ENCODE measurements at regions not wholly inside any gene's neighbourhood (a gene's known extent, or its start where the extent isn't known, plus 50 kb on each side); places are given as distances from the start of the nearest gene placed in this dataset.

DNA sequence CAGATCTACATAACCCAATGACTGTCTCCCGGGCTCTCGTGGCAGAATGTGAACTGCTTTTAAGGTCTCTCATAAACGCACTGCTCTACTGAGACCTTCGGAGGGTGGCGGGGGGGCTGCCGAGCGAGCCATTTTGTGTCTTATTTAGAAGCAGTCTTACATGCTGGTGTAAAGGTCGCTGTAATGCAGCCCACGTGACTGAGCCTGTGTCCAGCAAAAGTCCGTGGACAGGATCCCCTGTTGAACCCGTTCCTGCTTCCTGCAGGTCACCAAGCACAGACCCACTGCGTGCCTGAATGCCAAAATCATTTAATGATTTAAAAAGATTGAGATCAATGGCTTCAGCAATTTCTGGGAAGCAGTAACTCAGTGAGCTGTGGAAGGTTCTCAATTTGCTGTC is 415.9 kb downstream of the BCOR start:
- no peaks in the 10 kb centered on the region for H3K36me3 ChIP-seq (ENCODE audit: insufficient read depth, low read length)
- no peak overlapping the region for H3K4me2 ChIP-seq (ENCODE audit: low read length)
- H3K27ac ChIP-seq (ENCODE audit: low read length): no peak overlapping the region
- no peak overlapping the region for H3K4me3 ChIP-seq (ENCODE audit: low read length)
- TF ChIP-seq TAF1 (IDR thresholded peaks at IDR 0.05; ENCODE audit: low read depth): no peak
- TF ChIP-seq MXI1 (conservative IDR thresholded peaks at IDR 0.05; ENCODE audit: poor library complexity, severe bottlenecking): no peak
- TF ChIP-seq, protein P1, sequence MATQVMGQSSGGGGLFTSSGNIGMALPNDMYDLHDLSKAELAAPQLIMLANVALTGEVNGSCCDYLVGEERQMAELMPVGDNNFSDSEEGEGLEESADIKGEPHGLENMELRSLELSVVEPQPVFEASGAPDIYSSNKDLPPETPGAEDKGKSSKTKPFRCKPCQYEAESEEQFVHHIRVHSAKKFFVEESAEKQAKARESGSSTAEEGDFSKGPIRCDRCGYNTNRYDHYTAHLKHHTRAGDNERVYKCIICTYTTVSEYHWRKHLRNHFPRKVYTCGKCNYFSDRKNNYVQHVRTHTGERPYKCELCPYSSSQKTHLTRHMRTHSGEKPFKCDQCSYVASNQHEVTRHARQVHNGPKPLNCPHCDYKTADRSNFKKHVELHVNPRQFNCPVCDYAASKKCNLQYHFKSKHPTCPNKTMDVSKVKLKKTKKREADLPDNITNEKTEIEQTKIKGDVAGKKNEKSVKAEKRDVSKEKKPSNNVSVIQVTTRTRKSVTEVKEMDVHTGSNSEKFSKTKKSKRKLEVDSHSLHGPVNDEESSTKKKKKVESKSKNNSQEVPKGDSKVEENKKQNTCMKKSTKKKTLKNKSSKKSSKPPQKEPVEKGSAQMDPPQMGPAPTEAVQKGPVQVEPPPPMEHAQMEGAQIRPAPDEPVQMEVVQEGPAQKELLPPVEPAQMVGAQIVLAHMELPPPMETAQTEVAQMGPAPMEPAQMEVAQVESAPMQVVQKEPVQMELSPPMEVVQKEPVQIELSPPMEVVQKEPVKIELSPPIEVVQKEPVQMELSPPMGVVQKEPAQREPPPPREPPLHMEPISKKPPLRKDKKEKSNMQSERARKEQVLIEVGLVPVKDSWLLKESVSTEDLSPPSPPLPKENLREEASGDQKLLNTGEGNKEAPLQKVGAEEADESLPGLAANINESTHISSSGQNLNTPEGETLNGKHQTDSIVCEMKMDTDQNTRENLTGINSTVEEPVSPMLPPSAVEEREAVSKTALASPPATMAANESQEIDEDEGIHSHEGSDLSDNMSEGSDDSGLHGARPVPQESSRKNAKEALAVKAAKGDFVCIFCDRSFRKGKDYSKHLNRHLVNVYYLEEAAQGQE (IDR thresholded peaks at IDR 0.05; ENCODE audit: borderline replicate concordance): no peak
- no peak for TF ChIP-seq POLR2AphosphoS5 (IDR thresholded peaks at IDR 0.05)
- TF ChIP-seq RAD21 (conservative IDR thresholded peaks at IDR 0.05): no peak
- TF ChIP-seq SMC3 (conservative IDR thresholded peaks at IDR 0.05; ENCODE audit: poor library complexity): no peak
- TF ChIP-seq EP300 (conservative IDR thresholded peaks at IDR 0.05; ENCODE audit: poor library complexity, severe bottlenecking): no peak
- TF ChIP-seq, protein P2, sequence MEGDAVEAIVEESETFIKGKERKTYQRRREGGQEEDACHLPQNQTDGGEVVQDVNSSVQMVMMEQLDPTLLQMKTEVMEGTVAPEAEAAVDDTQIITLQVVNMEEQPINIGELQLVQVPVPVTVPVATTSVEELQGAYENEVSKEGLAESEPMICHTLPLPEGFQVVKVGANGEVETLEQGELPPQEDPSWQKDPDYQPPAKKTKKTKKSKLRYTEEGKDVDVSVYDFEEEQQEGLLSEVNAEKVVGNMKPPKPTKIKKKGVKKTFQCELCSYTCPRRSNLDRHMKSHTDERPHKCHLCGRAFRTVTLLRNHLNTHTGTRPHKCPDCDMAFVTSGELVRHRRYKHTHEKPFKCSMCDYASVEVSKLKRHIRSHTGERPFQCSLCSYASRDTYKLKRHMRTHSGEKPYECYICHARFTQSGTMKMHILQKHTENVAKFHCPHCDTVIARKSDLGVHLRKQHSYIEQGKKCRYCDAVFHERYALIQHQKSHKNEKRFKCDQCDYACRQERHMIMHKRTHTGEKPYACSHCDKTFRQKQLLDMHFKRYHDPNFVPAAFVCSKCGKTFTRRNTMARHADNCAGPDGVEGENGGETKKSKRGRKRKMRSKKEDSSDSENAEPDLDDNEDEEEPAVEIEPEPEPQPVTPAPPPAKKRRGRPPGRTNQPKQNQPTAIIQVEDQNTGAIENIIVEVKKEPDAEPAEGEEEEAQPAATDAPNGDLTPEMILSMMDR (IDR thresholded peaks at IDR 0.05; ENCODE audit: poor library complexity, severe bottlenecking): no peak
- no peak for TF ChIP-seq EZH2 (IDR thresholded peaks at IDR 0.05; ENCODE audit: borderline replicate concordance, insufficient read depth, low read length, poor library complexity, severe bottlenecking)
- no peaks in the 10 kb centered on the region for H4K20me1 ChIP-seq (ENCODE audit: insufficient read depth)
- no peaks in the 10 kb centered on the region for H3K27me3 ChIP-seq (ENCODE audit: insufficient read depth, low read depth, low read length)
- no peak overlapping the region for H3K9ac ChIP-seq (ENCODE audit: low read length)
- no peaks in the 10 kb centered on the region for H3F3A ChIP-seq (ENCODE audit: insufficient read depth, low read length, poor library complexity, severe bottlenecking)
- H3K79me2 ChIP-seq (replicated peaks; ENCODE audit: insufficient read depth, low read length): no peaks in the 10 kb centered on the region
- no peak overlapping the region for H2AFZ ChIP-seq (ENCODE audit: low read depth, low read length)
- no peaks in the 10 kb centered on the region for H3K9me2 ChIP-seq (ENCODE audit: insufficient read depth, low read length)
- no peaks in the 10 kb centered on the region for H3K9me3 ChIP-seq (ENCODE audit: low read length)

DNA sequence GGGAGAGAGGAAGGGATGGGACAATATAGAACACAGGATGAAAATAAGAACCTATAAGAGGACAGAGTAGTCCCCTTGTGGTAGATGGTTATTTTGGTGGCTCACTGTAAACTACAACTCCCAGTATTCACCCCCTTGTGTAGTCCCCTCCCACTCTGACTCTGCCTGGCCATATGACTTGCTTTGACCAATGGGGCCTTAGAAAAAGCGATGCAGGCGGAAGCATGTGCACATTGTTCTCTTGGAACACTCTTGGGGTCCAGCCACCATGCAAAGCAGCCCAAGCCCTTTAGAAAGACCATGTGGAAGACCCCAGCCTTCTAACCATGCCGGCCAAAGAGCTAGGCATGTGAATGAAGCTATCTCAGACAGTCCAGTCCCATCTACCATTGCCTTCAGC is 415.0 kb downstream of the BCOR start:
- TF ChIP-seq RAD21 (conservative IDR thresholded peaks at IDR 0.05) (no peak), SMC3 (conservative IDR thresholded peaks at IDR 0.05; ENCODE audit: poor library complexity) (no peak), MXI1 (conservative IDR thresholded peaks at IDR 0.05; ENCODE audit: poor library complexity, severe bottlenecking) (no peak), EP300 (conservative IDR thresholded peaks at IDR 0.05; ENCODE audit: poor library complexity, severe bottlenecking) (no peak), TAF1 (IDR thresholded peaks at IDR 0.05; ENCODE audit: low read depth) (no peak), EZH2 (IDR thresholded peaks at IDR 0.05; ENCODE audit: borderline replicate concordance, insufficient read depth, low read length, poor library complexity, severe bottlenecking) (no peak), POLR2AphosphoS5 (IDR thresholded peaks at IDR 0.05) (no peak)
- TF ChIP-seq, protein P1 (IDR thresholded peaks at IDR 0.05; ENCODE audit: borderline replicate concordance): no peak
- TF ChIP-seq, protein P2 (IDR thresholded peaks at IDR 0.05; ENCODE audit: poor library complexity, severe bottlenecking): no peak
- no peak overlapping the region for H3K4me3 ChIP-seq (ENCODE audit: low read length)
- H3F3A ChIP-seq (ENCODE audit: insufficient read depth, low read length, poor library complexity, severe bottlenecking): no peaks in the 10 kb centered on the region
- H2AFZ ChIP-seq (ENCODE audit: low read depth, low read length): no peak overlapping the region
- no peak overlapping the region for H3K4me2 ChIP-seq (ENCODE audit: low read length)
- H3K79me2 ChIP-seq (replicated peaks; ENCODE audit: insufficient read depth, low read length): no peaks in the 10 kb centered on the region
- H3K9me2 ChIP-seq (ENCODE audit: insufficient read depth, low read length): no peaks in the 10 kb centered on the region
- H3K27me3 ChIP-seq (ENCODE audit: insufficient read depth, low read depth, low read length): no peaks in the 10 kb centered on the region
- H3K9me3 ChIP-seq (ENCODE audit: low read length): no peaks in the 10 kb centered on the region
- H3K36me3 ChIP-seq (ENCODE audit: insufficient read depth, low read length): no peaks in the 10 kb centered on the region
- no peaks in the 10 kb centered on the region for H4K20me1 ChIP-seq (ENCODE audit: insufficient read depth)
- H3K27ac ChIP-seq (ENCODE audit: low read length): no peak overlapping the region
- H3K9ac ChIP-seq (ENCODE audit: low read length): no peak overlapping the region
